CD4-positive, alpha-beta T cell treated with Interleukin-12 subunit alpha and Interleukin-12 subunit beta, for 1 hour (primary cell): ENCODE measurements at regions not wholly inside any gene's neighbourhood (a gene's known extent, or its start where the extent isn't known, plus 50 kb on each side); places are given as distances from the start of the nearest gene placed in this dataset.
"Not testable (repeated sequence)": the region's sequence is repeated elsewhere in the genome, so short reads cannot be mapped to it uniquely, and the experiment has no call there.

Experiments
- DNase-seq: peaks from one replicate; pipeline ENCODE4 v3.0.0-alpha.2; 2020

- DNase-seq = not testable (repeated sequence)
Measured at GRCh38 chr14:34381304-34381703, 80.7 kb downstream of the SPTSSA start.

GRCh38 chr14:34380471-34380845 lies 81.6 kb downstream of the SPTSSA start:
- no peak for DNase-seq

GRCh38 chr14:34379816-34380470 lies 82.1 kb downstream of the SPTSSA start:
- no peak for DNase-seq

- no peak for DNase-seq
Measured at GRCh38 chr14:34376649-34377267, 85.3 kb downstream of the SPTSSA start.

- no peak for DNase-seq
Measured at GRCh38 chr14:34374998-34375740, 86.9 kb downstream of the SPTSSA start.

- DNase-seq = no peak
Measured at GRCh38 chr14:34373191-34373590, 88.8 kb downstream of the SPTSSA start.

- DNase-seq = no peak
Measured at GRCh38 chr14:34372786-34373185, 89.3 kb downstream of the SPTSSA start.

GRCh38 chr14:34369648-34370030 lies 92.4 kb downstream of the SPTSSA start:
- no peak for DNase-seq

GRCh38 chr14:34368971-34369647 lies 92.9 kb downstream of the SPTSSA start:
- DNase-seq = no peak

- no peak for DNase-seq
Measured at GRCh38 chr14:34368115-34368970, 93.7 kb downstream of the SPTSSA start.

GRCh38 chr14:34365309-34365915 lies 96.6 kb downstream of the SPTSSA start:
- DNase-seq = no peak

GRCh38 chr14:34364201-34364600 lies 97.8 kb downstream of the SPTSSA start:
- DNase-seq = no peak

- DNase-seq = no peak
Measured at GRCh38 chr14:34363733-34364134, 98.3 kb downstream of the SPTSSA start.

GRCh38 chr14:34362641-34363251 lies 99.3 kb downstream of the SPTSSA start:
- no peak for DNase-seq

GRCh38 chr14:34361504-34362011 lies 100.5 kb downstream of the SPTSSA start:
- no peak for DNase-seq

- DNase-seq = no peak
Measured at GRCh38 chr14:34359420-34360117, 102.5 kb downstream of the SPTSSA start.

GRCh38 chr14:34356264-34356654 lies 105.8 kb downstream of the SPTSSA start:
- no peak for DNase-seq

GRCh38 chr14:34355584-34356263 lies 106.3 kb downstream of the SPTSSA start:
- DNase-seq = no peak

- no peak for DNase-seq
Measured at GRCh38 chr14:34354556-34354955, 107.5 kb downstream of the SPTSSA start.

GRCh38 chr14:34350903-34351302 lies 111.1 kb downstream of the SPTSSA start:
- DNase-seq = no peak
